Gastroesophageal sphincter (tissue), 4 donors: ENCODE measurements at regions not wholly inside any gene's neighbourhood (a gene's known extent, or its start where the extent isn't known, plus 50 kb on each side); places are given as distances from the start of the nearest gene placed in this dataset.

ENCODE experiments used
- ATAC-seq: fragments of 150-250 bp; one replicate; pipeline ENCODE4 v1.9.1; 2016; ENCODE audit warnings: mild to moderate bottlenecking, moderate library complexity
- H3K27ac ChIP-seq, 4 donors: fragments of 200-600 bp; sonication (generic) in 3 of 4; 1 replicate in 3 of 4; 2 replicates in 1 of 4; pipeline ENCODE4 v1.5.1; 2016 to 2019
- H3K27me3 ChIP-seq: fragments of 200-600 bp; sonication (generic); one replicate; pipeline ENCODE4 v1.5.1; 2019
- H3K36me3 ChIP-seq, 2 donors: fragments of 200-600 bp; sonication (generic); one replicate each; pipeline ENCODE4 v1.5.1; 2019; ENCODE audit warnings: control low read depth in 1 of 2
- H3K4me1 ChIP-seq, 3 donors: fragments of 200-600 bp; sonication (generic); 1 replicate in 2 of 3; 2 replicates in 1 of 3; pipeline ENCODE4 v1.5.1; 2016 to 2019; ENCODE audit warnings: control low read depth in 2 of 3
- H3K4me3 ChIP-seq, 2 donors: fragments of 200-600 bp; sonication (generic); one replicate each; pipeline ENCODE4 v1.5.1; 2019; ENCODE audit warnings: mild to moderate bottlenecking in 1 of 2, moderate library complexity in 1 of 2
- H3K9me3 ChIP-seq, 3 donors: fragments of 200-600 bp; sonication (generic); one replicate each; pipeline ENCODE4 v1.5.1; 2017 to 2019; ENCODE audit warnings: control low read depth in 2 of 3
- EP300 ChIP-seq: sonication (generic); formaldehyde crosslinking; IDR thresholded peaks from one replicate; pipeline ENCODE4 v1.6.1; 2017; ENCODE audit warnings: antibody characterized with exemption, mild to moderate bottlenecking
- POLR2A ChIP-seq, 2 donors: fragments of 450-650 bp; IDR thresholded peaks; one replicate each; pipeline ENCODE4 v1.6.1; 2017; ENCODE audit warnings: antibody characterized with exemption in 2 of 2, mild to moderate bottlenecking in 2 of 2, moderate library complexity in 1 of 2
- POLR2AphosphoS5 ChIP-seq: sonication (generic); formaldehyde crosslinking; IDR thresholded peaks from one replicate; pipeline ENCODE4 v1.6.1; 2017; ENCODE audit warnings: antibody characterized with exemption
- WGBS, 2 donors: methylation state at CpG; one replicate each; pipeline ENCODE4 v1.1.5; 2018; ENCODE audit warnings: low coverage in 1 of 2; 5-methylcytosine and 5-hydroxymethylcytosine counted together
- TF ChIP-seq, protein P1 (sequence below), 4 experiments: fragments of 200-600 bp in 2 of 4; fragments of 450-650 bp in 2 of 4; sonication (generic) in 1 of 4; IDR thresholded peaks; one replicate each; pipeline ENCODE4 v1.5.1; 2017 to 2019; ENCODE audit warnings: antibody characterized with exemption in 4 of 4, mild to moderate bottlenecking in 2 of 4, moderate library complexity in 2 of 4

DNA sequence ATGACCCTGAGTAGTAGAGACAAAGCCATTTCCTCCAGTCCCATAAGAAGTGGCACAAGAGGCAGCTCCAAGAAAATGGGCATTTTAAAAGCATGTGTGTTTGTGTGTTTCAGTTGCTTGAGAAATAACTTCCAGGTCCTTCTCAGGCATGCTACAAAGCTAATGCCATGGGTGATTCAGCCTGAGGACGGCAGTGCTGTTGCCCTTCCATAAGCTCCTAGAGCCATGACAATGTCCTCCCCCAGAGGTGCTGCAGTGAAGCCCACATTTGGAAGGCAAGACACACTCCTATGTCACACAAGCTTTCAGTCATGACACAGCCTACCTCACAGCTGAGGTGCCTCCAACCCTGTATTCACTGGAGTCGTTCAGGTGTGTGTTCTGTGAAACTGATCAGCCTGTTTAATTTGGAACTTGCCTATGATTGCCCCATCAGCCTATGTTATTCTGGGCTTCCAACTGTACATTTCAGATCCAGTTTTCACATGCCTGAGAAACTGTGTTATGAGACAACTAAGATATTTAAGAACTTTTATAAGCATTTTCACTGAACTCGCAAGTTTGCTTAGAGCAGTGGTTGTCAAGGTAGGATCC is 213.6 kb downstream of the FOXO1 start:
- H3K36me3 ChIP-seq = no peaks in the 10 kb centered on the region
- H3K27me3 ChIP-seq = no peaks in the 10 kb centered on the region
- no peak for ATAC-seq
- no peaks in the 10 kb centered on the region for H3K9me3 ChIP-seq
- H3K4me1 ChIP-seq = no peaks in the 10 kb centered on the region
- no peak overlapping the region for H3K27ac ChIP-seq
- H3K4me3 ChIP-seq = no peak overlapping the region
- 83 to 93% methylated on average over 2 to 3 of the region's 3 CpGs for WGBS, 2 donors
- TF ChIP-seq EP300 (no peak), POLR2AphosphoS5 (no peak), POLR2A (IDR thresholded peaks at IDR 0.05) (no peak)
- TF ChIP-seq, protein P1, sequence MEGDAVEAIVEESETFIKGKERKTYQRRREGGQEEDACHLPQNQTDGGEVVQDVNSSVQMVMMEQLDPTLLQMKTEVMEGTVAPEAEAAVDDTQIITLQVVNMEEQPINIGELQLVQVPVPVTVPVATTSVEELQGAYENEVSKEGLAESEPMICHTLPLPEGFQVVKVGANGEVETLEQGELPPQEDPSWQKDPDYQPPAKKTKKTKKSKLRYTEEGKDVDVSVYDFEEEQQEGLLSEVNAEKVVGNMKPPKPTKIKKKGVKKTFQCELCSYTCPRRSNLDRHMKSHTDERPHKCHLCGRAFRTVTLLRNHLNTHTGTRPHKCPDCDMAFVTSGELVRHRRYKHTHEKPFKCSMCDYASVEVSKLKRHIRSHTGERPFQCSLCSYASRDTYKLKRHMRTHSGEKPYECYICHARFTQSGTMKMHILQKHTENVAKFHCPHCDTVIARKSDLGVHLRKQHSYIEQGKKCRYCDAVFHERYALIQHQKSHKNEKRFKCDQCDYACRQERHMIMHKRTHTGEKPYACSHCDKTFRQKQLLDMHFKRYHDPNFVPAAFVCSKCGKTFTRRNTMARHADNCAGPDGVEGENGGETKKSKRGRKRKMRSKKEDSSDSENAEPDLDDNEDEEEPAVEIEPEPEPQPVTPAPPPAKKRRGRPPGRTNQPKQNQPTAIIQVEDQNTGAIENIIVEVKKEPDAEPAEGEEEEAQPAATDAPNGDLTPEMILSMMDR (IDR thresholded peaks at IDR 0.05) = no peak

DNA sequence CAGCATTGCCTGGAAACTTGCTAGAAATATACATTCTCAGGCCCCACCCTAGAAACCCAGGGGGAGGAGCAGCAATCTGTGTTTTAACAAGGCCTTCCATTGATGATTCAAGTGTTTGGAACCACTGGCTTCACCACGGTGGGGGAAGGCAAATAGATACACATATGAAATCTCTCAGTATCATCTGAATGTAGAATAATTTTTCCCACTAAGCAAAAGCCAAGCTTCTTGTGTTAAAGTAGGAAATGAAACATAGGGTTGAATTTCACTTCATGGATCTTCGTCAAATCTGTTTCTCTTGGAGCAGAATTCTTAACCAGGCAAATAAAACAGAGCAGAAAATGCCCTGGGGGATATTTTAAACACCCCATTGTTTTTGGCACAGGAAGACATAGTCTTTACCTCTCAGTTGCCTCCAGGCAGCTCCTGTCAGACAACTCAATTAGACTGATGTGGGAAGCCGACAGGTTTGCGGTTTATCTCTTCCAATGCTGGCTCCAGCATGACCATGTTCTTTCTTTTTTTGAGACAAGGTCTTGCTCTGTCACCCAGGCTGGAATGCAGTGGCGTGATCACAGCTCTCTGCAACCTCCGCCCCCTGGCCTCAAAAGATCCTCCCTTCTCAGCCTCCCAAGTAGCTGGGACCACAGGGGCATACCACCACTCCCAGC is 213.0 kb downstream of the FOXO1 start:
- Histone ChIP-seq H3K36me3 (no peaks in the 10 kb centered on the region), H3K27me3 (no peaks in the 10 kb centered on the region), H3K4me1 (no peaks in the 10 kb centered on the region), H3K4me3 (no peak overlapping the region), H3K9me3 (no peaks in the 10 kb centered on the region), H3K27ac (no peak overlapping the region)
- no peak for TF ChIP-seq EP300
- TF ChIP-seq POLR2AphosphoS5 = no peak
- no peak for TF ChIP-seq POLR2A (IDR thresholded peaks at IDR 0.05)
- TF ChIP-seq, protein P1 (IDR thresholded peaks at IDR 0.05) = no peak
- WGBS, 2 donors = 75 to 85% methylated on average over 2 to 6 of the region's 6 CpGs
- ATAC-seq = no peak

DNA sequence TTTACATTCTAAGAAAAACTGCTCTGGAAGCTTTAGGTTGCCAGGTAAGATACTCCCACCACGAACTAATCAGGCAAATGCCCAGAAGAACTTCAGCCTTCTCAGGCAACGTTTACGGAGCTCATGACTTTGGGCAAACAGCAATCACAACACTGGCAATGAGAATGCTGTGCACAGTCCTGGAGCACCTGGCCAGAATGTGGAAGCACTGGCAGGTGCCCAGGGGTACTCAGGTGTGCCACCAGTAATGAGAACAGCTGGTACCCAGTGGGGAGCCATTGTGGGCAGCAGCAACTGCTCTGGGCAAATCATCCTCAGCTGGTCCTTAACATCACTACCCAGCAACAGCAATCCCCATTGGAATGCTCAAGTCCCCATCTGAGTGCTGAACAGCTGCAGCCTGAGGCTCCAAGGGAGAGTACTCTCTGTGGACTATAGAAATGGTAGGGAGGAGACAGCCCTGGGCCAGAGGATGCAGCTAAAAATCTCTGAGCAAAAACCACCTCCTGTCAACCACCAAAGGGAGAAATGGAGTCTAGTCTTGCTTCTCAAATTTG is 210.0 kb downstream of the FOXO1 start:
- H3K36me3 ChIP-seq = no peaks in the 10 kb centered on the region
- 50% methylated on average over 2 of the region's 3 CpGs; no CpG with 5 or more reads in 1 of the 2 donors for WGBS, 2 donors
- H3K4me1 ChIP-seq = no peaks in the 10 kb centered on the region
- H3K27ac ChIP-seq = no peak overlapping the region
- no peaks in the 10 kb centered on the region for H3K27me3 ChIP-seq
- ATAC-seq = no peak
- H3K9me3 ChIP-seq = no peaks in the 10 kb centered on the region
- H3K4me3 ChIP-seq = no peak overlapping the region
- TF ChIP-seq POLR2A (IDR thresholded peaks at IDR 0.05) = no peak
- TF ChIP-seq EP300 = no peak
- TF ChIP-seq POLR2AphosphoS5 = no peak
- TF ChIP-seq, protein P1 (IDR thresholded peaks at IDR 0.05) = no peak

DNA sequence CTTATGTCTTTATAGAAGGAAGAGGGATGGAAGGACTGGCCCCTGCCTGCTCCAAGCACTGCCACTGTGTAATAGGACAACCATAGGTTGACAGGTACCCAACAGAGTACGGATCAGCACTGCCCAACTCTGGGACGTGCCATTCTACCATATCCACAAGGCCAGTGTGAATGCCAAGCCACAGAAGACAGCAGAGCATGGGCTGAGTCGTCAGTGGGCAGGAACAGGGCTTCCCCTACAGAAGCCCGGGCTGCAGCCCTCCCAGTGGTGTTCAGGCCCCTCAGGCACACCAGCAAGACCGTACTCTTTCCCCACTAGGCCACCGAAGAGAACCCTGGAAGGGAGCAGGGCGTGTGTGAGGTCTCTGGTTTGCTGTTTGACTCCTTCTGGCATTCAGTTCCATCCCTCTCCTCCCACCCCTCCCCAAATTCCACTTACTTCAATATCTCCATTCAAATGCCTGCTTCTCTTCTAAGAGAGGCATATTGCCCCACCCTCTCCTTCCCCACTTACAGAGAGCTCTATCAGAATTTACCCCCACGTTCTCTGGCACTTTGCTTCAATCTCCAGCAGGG is 209.4 kb downstream of the FOXO1 start:
- Histone ChIP-seq H3K27ac (no peak overlapping the region), H3K36me3 (no peaks in the 10 kb centered on the region), H3K4me3 (no peak overlapping the region), H3K4me1 (no peaks in the 10 kb centered on the region), H3K9me3 (no peaks in the 10 kb centered on the region), H3K27me3 (no peaks in the 10 kb centered on the region)
- TF ChIP-seq POLR2AphosphoS5 (no peak), POLR2A (IDR thresholded peaks at IDR 0.05) (no peak), EP300 (no peak)
- TF ChIP-seq, protein P1 (IDR thresholded peaks at IDR 0.05) = no peak
- ATAC-seq = no peak
- 67 to 69% methylated on average over 5 of the region's 8 CpGs for WGBS, 2 donors
